NB4 (cell line): ENCODE measurements at regions not wholly inside any gene's neighbourhood (a gene's known extent, or its start where the extent isn't known, plus 50 kb on each side); places are given as distances from the start of the nearest gene placed in this dataset.

Experiments used
- DNase-seq: peaks from one replicate; pipeline ENCODE4 v3.0.0; 2010; ENCODE audit warnings: low read depth
- H3K4me3 ChIP-seq: one replicate; pipeline ENCODE4 v1.5.1; 2011; ENCODE audit warnings: mild to moderate bottlenecking, low read depth, low read length, moderate library complexity
- MYC ChIP-seq: IDR thresholded peaks from 2 replicates; pipeline ENCODE4 v1.6.1; 2011; ENCODE audit warnings: low read depth, low read length
- POLR2A ChIP-seq: IDR thresholded peaks from 2 replicates; pipeline ENCODE4 v1.6.1; 2011; ENCODE audit warnings: mild to moderate bottlenecking; ENCODE audit not compliant: insufficient read length; ENCODE audit errors: extremely low read depth
- TF ChIP-seq, protein P1 (sequence below): IDR thresholded peaks from 2 replicates; pipeline ENCODE4 v1.6.1; 2011; ENCODE audit warnings: low read depth, low read length
- TF ChIP-seq, protein P2 (sequence below): IDR thresholded peaks from one replicate; pipeline ENCODE4 v1.5.1; 2012; ENCODE audit warnings: low read depth, low read length

DNA sequence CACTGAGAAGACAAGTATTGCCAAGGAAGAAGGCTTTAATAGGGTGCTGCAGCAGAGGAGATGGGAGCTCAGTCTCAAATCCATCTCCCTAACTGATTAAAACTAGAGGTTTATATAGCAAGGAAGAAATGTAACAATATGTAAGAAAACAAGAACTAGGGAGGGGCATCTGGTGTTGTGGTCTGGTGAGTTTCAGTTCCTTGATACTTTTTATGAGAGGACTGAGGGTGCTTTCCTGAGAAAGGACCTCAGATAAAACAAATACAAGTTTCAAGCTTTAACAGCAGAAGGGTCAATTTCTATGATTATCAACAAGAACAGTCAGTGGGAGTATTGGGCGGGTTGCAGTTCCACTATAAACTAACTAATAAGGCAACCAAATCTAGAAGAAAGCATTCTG is 1967.5 kb downstream of the SUCLG1 start:
- H3K4me3 ChIP-seq, result no peak overlapping the region
- no peak for TF ChIP-seq MYC
- TF ChIP-seq, protein P1, sequence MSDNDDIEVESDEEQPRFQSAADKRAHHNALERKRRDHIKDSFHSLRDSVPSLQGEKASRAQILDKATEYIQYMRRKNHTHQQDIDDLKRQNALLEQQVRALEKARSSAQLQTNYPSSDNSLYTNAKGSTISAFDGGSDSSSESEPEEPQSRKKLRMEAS, result no peak
- TF ChIP-seq, protein P2, sequence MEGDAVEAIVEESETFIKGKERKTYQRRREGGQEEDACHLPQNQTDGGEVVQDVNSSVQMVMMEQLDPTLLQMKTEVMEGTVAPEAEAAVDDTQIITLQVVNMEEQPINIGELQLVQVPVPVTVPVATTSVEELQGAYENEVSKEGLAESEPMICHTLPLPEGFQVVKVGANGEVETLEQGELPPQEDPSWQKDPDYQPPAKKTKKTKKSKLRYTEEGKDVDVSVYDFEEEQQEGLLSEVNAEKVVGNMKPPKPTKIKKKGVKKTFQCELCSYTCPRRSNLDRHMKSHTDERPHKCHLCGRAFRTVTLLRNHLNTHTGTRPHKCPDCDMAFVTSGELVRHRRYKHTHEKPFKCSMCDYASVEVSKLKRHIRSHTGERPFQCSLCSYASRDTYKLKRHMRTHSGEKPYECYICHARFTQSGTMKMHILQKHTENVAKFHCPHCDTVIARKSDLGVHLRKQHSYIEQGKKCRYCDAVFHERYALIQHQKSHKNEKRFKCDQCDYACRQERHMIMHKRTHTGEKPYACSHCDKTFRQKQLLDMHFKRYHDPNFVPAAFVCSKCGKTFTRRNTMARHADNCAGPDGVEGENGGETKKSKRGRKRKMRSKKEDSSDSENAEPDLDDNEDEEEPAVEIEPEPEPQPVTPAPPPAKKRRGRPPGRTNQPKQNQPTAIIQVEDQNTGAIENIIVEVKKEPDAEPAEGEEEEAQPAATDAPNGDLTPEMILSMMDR, result no peak
- no peak for TF ChIP-seq POLR2A
- no peak for DNase-seq

DNA sequence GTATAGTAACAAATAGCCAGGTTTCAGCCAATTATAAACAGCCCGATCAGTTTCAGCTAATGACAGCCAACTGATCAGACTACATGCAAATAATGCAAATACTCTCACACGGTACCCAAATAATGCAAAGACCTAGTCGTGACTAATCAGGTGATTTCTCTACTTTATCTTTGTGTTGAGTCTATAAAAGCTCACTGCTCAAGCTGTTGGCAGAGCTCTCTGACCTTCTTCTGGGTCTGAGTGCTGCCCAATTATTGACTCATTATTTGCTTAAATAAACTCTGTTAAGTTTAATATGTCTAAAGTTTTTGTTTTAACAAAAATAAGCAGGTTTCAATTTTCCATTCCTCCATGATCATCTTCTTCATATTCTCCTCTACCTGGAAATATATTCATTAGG is 1971.7 kb downstream of the SUCLG1 start:
- H3K4me3 ChIP-seq, result no peak overlapping the region
- no peak for DNase-seq
- TF ChIP-seq POLR2A (no peak), MYC (no peak)
- TF ChIP-seq, protein P1, result no peak
- TF ChIP-seq, protein P2, result no peak

DNA sequence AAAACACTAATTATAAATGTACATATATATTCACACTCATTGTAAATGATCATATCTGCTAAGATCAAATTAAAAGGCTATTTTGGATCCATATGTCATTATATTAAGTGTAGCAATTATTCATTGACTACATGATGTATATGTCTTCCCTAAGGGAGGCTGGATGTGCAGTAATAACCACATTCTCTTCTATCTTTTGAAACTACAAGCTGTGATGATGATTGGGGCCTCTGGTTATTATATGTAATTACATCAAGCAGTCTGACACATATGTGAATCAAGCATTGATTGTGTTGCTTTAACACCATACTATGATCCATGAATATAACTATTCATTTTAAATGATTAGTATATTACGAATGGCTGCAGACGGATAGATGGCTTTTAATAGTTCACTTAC is 1973.4 kb downstream of the SUCLG1 start:
- no peak for DNase-seq
- TF ChIP-seq MYC (no peak), POLR2A (no peak)
- TF ChIP-seq, protein P2, result no peak
- TF ChIP-seq, protein P1, result no peak
- H3K4me3 ChIP-seq, result no peak overlapping the region

GRCh38 chr2:82481207-82481606 is 1977.9 kb downstream of the SUCLG1 start:
- DNase-seq, result no peak
- no peak overlapping the region for H3K4me3 ChIP-seq
- TF ChIP-seq, protein P1, result no peak
- no peak for TF ChIP-seq MYC
- TF ChIP-seq POLR2A, result no peak
- TF ChIP-seq, protein P2, result no peak

DNA sequence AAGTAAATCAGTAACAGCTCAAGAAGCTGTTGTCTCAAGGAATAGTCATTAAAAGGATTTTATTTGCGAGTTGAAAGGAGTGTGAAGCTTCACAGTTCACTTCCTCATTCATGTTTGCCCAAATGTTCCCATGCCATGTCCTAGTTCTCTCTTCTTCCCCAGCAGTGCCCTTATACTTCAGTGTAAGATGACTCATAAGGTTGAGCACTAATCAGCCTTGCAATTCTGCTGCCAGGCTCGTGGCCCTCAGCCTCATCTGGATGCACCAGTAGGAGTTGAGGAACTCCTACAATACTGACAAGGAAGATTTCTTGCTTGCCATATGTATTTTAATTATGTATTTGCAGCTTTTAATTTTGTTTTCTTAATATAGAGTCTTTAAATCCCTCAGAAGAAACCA is 1980.4 kb downstream of the SUCLG1 start:
- TF ChIP-seq, protein P1, result no peak
- TF ChIP-seq, protein P2, result no peak
- TF ChIP-seq MYC (no peak), POLR2A (no peak)
- DNase-seq, result peak; percentile 7

GRCh38 chr2:82476094-82476493 is 1983.0 kb downstream of the SUCLG1 start:
- no peak overlapping the region for H3K4me3 ChIP-seq
- TF ChIP-seq, protein P1, result no peak
- TF ChIP-seq POLR2A (no peak), MYC (no peak)
- TF ChIP-seq, protein P2, result no peak
- DNase-seq, result no peak

More for the DNA sequence above, 1980.4 kb downstream of the SUCLG1 start:
- H3K4me3 ChIP-seq, result no peak overlapping the region
